8988T (cell line): ENCODE measurements at regions not wholly inside any gene's neighbourhood (a gene's known extent, or its start where the extent isn't known, plus 50 kb on each side); places are given as distances from the start of the nearest gene placed in this dataset.
A peak's percentile ranks its signal among the peaks of the same experiment; 100 is the strongest.

Experiments
- DNase-seq: peaks from one replicate; pipeline ENCODE4 v3.0.0; 2011

- no peak for DNase-seq
Measured at GRCh38 chr1:239896980-239897379, 194.7 kb upstream of the FMN2 start.

- DNase-seq = no peak
Measured at GRCh38 chr1:239897458-239897857, 194.2 kb upstream of the FMN2 start.

GRCh38 chr1:239898062-239898730 lies 193.5 kb upstream of the FMN2 start:
- DNase-seq = peak; percentile 32

- no peak for DNase-seq
Measured at GRCh38 chr1:239899747-239900146, 191.9 kb upstream of the FMN2 start.

GRCh38 chr1:239906394-239906793 lies 185.3 kb upstream of the FMN2 start:
- no peak for DNase-seq

- no peak for DNase-seq
Measured at GRCh38 chr1:239909898-239910297, 181.8 kb upstream of the FMN2 start.

GRCh38 chr1:239912471-239912870 lies 179.2 kb upstream of the FMN2 start:
- no peak for DNase-seq

GRCh38 chr1:239913141-239913585 lies 178.5 kb upstream of the FMN2 start:
- no peak for DNase-seq

- DNase-seq = no peak
Measured at GRCh38 chr1:239914751-239915231, 176.9 kb upstream of the FMN2 start.

GRCh38 chr1:239918634-239919033 lies 173.0 kb upstream of the FMN2 start:
- DNase-seq = no peak

GRCh38 chr1:239920214-239920613 lies 171.5 kb upstream of the FMN2 start:
- DNase-seq = no peak

- DNase-seq = no peak
Measured at GRCh38 chr1:239922778-239923522, 168.7 kb upstream of the FMN2 start.

- no peak for DNase-seq
Measured at GRCh38 chr1:239924741-239925350, 166.8 kb upstream of the FMN2 start.

- no peak for DNase-seq
Measured at GRCh38 chr1:239926184-239926583, 165.5 kb upstream of the FMN2 start.

- no peak for DNase-seq
Measured at GRCh38 chr1:239929317-239929716, 162.4 kb upstream of the FMN2 start.

- no peak for DNase-seq
Measured at GRCh38 chr1:239930686-239931262, 160.9 kb upstream of the FMN2 start.

GRCh38 chr1:239931341-239931740 lies 160.3 kb upstream of the FMN2 start:
- DNase-seq = no peak

- DNase-seq = no peak
Measured at GRCh38 chr1:239939602-239940001, 152.1 kb upstream of the FMN2 start.

- no peak for DNase-seq
Measured at GRCh38 chr1:239943761-239944160, 147.9 kb upstream of the FMN2 start.

GRCh38 chr1:239944666-239945065 lies 147.0 kb upstream of the FMN2 start:
- no peak for DNase-seq

- no peak for DNase-seq
Measured at GRCh38 chr1:239947801-239948200, 143.9 kb upstream of the FMN2 start.

- DNase-seq = no peak
Measured at GRCh38 chr1:239951511-239952140, 140.1 kb upstream of the FMN2 start.
